IMR-90 (cell line): ENCODE measurements at regions not wholly inside any gene's neighbourhood (a gene's known extent, or its start where the extent isn't known, plus 50 kb on each side); places are given as distances from the start of the nearest gene placed in this dataset.
A peak's percentile ranks its signal among the peaks of the same experiment; 100 is the strongest.

Source experiments
- ATAC-seq: fragments of 200-7000 bp; cut with Tn5 transposase; 2 replicates; pipeline ENCODE4 v1.9.1; 2020; ENCODE audit warnings: low read depth, mild to moderate bottlenecking, moderate library complexity
- BruUV-seq: library from RNA; stranded (reverse); fragments of 400-500 nt; replicated peaks from 2 replicates; lab custom pipeline; 2021; lab: Mats Ljungman, UMichigan
- CTCF ChIA-PET: fragments of 300-600 bp; formaldehyde crosslinking; extraction: SDS; loops from one replicate; lab custom pipeline; 2021; ENCODE audit warnings: antibody characterized with exemption; lab: Yijun Ruan, JAX
- POLR2A ChIA-PET: fragments of 300-600 bp; sonication (Branson Sonifier 250); formaldehyde crosslinking; loops from one replicate; lab custom pipeline; 2022; ENCODE audit warnings: antibody characterized with exemption; ENCODE audit not compliant: unreplicated experiment; lab: Charles Lee
- DNase-seq: peaks from one replicate; pipeline ENCODE4 v3.0.0; 2013
- H2AFZ ChIP-seq: replicated peaks from 2 replicates; pipeline ENCODE3; 2013; ENCODE audit warnings: low read length, mild to moderate bottlenecking; ENCODE audit not compliant: poor library complexity
- H2AK5ac ChIP-seq: 2 replicates; pipeline ENCODE4 v1.6.1; 2013; ENCODE audit warnings: low read depth, low read length, inconsistent platforms
- H2AK9ac ChIP-seq: replicated peaks from 2 replicates; pipeline ENCODE3; 2013; ENCODE audit warnings: mild to moderate bottlenecking, low read depth, low read length, moderate library complexity; ENCODE audit not compliant: poor library complexity
- H2BK120ac ChIP-seq: 2 replicates; pipeline ENCODE4 v1.6.1; 2013; ENCODE audit warnings: low read depth, low read length, inconsistent platforms
- H2BK15ac ChIP-seq: 3 replicates; pipeline ENCODE4 v1.6.1; 2013; ENCODE audit warnings: low read depth, low read length, inconsistent platforms
- H2BK20ac ChIP-seq: 2 replicates; pipeline ENCODE4 v1.6.1; 2013; ENCODE audit warnings: low read depth, mild to moderate bottlenecking, inconsistent platforms, low read length, moderate library complexity
- H2BK5ac ChIP-seq: 2 replicates; pipeline ENCODE4 v1.6.1; 2013; ENCODE audit warnings: mild to moderate bottlenecking, low read depth, low read length, inconsistent platforms; ENCODE audit not compliant: poor library complexity, severe bottlenecking
- H3K14ac ChIP-seq: replicated peaks from 2 replicates; pipeline ENCODE4 v1.6.1; 2013; ENCODE audit warnings: low read depth, low read length, inconsistent platforms
- H3K18ac ChIP-seq: 2 replicates; pipeline ENCODE4 v1.6.1; 2013; ENCODE audit warnings: low read depth, low read length, control low read depth
- H3K23ac ChIP-seq: 2 replicates; pipeline ENCODE4 v1.6.1; 2013; ENCODE audit warnings: low read depth, low read length, inconsistent platforms
- H3K27ac ChIP-seq: 2 replicates; pipeline ENCODE4 v1.5.1; 2013; ENCODE audit warnings: mild to moderate bottlenecking, control low read depth, low read length; ENCODE audit not compliant: insufficient read depth
- H3K27me3 ChIP-seq: 2 replicates; pipeline ENCODE4 v1.6.1; 2013; ENCODE audit warnings: low read length; ENCODE audit not compliant: control insufficient read depth, insufficient read depth
- H3K36me3 ChIP-seq: 2 replicates; pipeline ENCODE4 v1.6.1; 2013; ENCODE audit warnings: low read length, mixed read lengths; ENCODE audit not compliant: control insufficient read depth, insufficient read depth
- H3K4ac ChIP-seq: 2 replicates; pipeline ENCODE4 v1.6.1; 2013; ENCODE audit warnings: low read depth, low read length, inconsistent platforms
- H3K4me1 ChIP-seq: 2 replicates; pipeline ENCODE4 v1.6.1; 2013; ENCODE audit warnings: low read length, mixed read lengths; ENCODE audit not compliant: control insufficient read depth, insufficient read depth
- H3K4me2 ChIP-seq: 2 replicates; pipeline ENCODE4 v1.6.1; 2013; ENCODE audit warnings: low read depth, mild to moderate bottlenecking, control low read depth, low read length, moderate library complexity
- H3K4me3 ChIP-seq: 2 replicates; pipeline ENCODE4 v1.5.1; 2013; ENCODE audit warnings: low read depth, mild to moderate bottlenecking, control low read depth, low read length, moderate library complexity; ENCODE audit not compliant: insufficient read depth
- H3K56ac ChIP-seq: 2 replicates; pipeline ENCODE4 v1.6.1; 2013; ENCODE audit warnings: low read length, inconsistent platforms; ENCODE audit not compliant: insufficient read depth; ENCODE audit errors: extremely low read depth
- H3K79me1 ChIP-seq, 2 experiments: 2 replicates each; pipeline ENCODE4 v1.6.1; 2013; ENCODE audit warnings: low read length in 2 of 2, inconsistent platforms in 1 of 2, low read depth in 1 of 2
- H3K9ac ChIP-seq: 2 replicates; pipeline ENCODE4 v1.6.1; 2013; ENCODE audit warnings: low read depth, low read length, control low read depth
- H3K9me1 ChIP-seq: 2 replicates; pipeline ENCODE4 v1.6.1; 2013; ENCODE audit warnings: low read length, inconsistent platforms; ENCODE audit not compliant: insufficient read depth
- H3K9me3 ChIP-seq: 2 replicates; pipeline ENCODE4 v1.6.1; 2013; ENCODE audit warnings: low read length; ENCODE audit not compliant: control insufficient read depth, insufficient read depth
- H4K20me1 ChIP-seq: 2 replicates; pipeline ENCODE4 v1.6.1; 2013; ENCODE audit warnings: low read length, inconsistent platforms; ENCODE audit not compliant: insufficient read depth
- H4K5ac ChIP-seq: 2 replicates; pipeline ENCODE4 v1.6.1; 2013; ENCODE audit warnings: mild to moderate bottlenecking, low read depth, low read length, control low read depth
- H4K8ac ChIP-seq, 2 experiments: 2 replicates each; pipeline ENCODE4 v1.6.1; 2013; ENCODE audit warnings: low read depth in 2 of 2, low read length in 2 of 2, control low read depth in 1 of 2, inconsistent platforms in 1 of 2
- H4K91ac ChIP-seq: 2 replicates; pipeline ENCODE4 v1.6.1; 2013; ENCODE audit warnings: low read depth, low read length, inconsistent platforms; ENCODE audit not compliant: insufficient read depth
- CEBPB ChIP-seq: IDR thresholded peaks from 2 replicates; pipeline ENCODE4 v1.6.1; 2012; ENCODE audit warnings: low read depth, low read length, improper control_type of control experiment
- CHD1 ChIP-seq: IDR thresholded peaks from 2 replicates; pipeline ENCODE4 v1.6.1; 2012; ENCODE audit warnings: low read depth, low read length, improper control_type of control experiment
- ELK1 ChIP-seq: fragments of 150-350 bp; IDR thresholded peaks from 2 replicates; pipeline ENCODE4 v1.6.1; 2016; ENCODE audit warnings: low read depth, mild to moderate bottlenecking, low read length, moderate library complexity, borderline replicate concordance
- NFE2L2 ChIP-seq: fragments of 150-350 bp; IDR thresholded peaks from 2 replicates; pipeline ENCODE4 v1.6.1; 2016; ENCODE audit warnings: low read depth, mild to moderate bottlenecking, low read length
- RAD21 ChIP-seq: IDR thresholded peaks from 2 replicates; pipeline ENCODE4 v1.6.1; 2012; ENCODE audit warnings: low read length, improper control_type of control experiment
- RCOR1 ChIP-seq: IDR thresholded peaks from 2 replicates; pipeline ENCODE4 v1.6.1; 2012; ENCODE audit warnings: mild to moderate bottlenecking, low read length, improper control_type of control experiment; ENCODE audit not compliant: insufficient replicate concordance
- SMC3 ChIP-seq: fragments of 150-350 bp; IDR thresholded peaks from 2 replicates; pipeline ENCODE4 v1.6.1; 2016; ENCODE audit warnings: low read depth, mild to moderate bottlenecking, antibody characterized with exemption, low read length, moderate library complexity
- WGBS, 2 experiments: methylation state at CpG; one replicate each; pipeline versions ENCODE4 v1.1.5 to v1.1.7; 2013; ENCODE audit warnings: missing lambda C conversion rate in 2 of 2; ENCODE audit not compliant: insufficient read length in 1 of 2; ENCODE audit errors: extremely low coverage in 2 of 2; 5-methylcytosine and 5-hydroxymethylcytosine counted together
- dilution Hi-C: fragments of 300-500 bp; cut with HindIII; formaldehyde crosslinking; loops from one replicate; pipeline ENCODE4 v1.14.3; 2018; ENCODE audit warnings: low sequenced_read_pairs; ENCODE audit not compliant: unreplicated experiment
- in situ Hi-C: fragments of 300-500 bp; cut with MboI; formaldehyde crosslinking; loops from 3 replicates; pipeline ENCODE4 v1.14.3; 2019; ENCODE audit warnings: low sequenced_read_pairs, inconsistent platforms, mixed read lengths
- intact Hi-C: fragments of 100-400 bp; cut with micrococcal nuclease; formaldehyde crosslinking; loops from 2 replicates; pipeline ENCODE4 v1.10.0; 2022

- H3K4me1 ChIP-seq, result peaks cover 18% of the 10 kb centered on the region
- no peaks in the 10 kb centered on the region for H3K27me3 ChIP-seq
- H3K18ac ChIP-seq, result peak overlapping the region; percentile 81
- WGBS, 2 experiments, result no CpG with 5 or more reads among the region's 6 CpGs
- no peak overlapping the region for H3K56ac ChIP-seq
- H4K20me1 ChIP-seq, result no peaks in the 10 kb centered on the region
- no peak overlapping the region; the same call in 1 of the 2 replicates for H3K14ac ChIP-seq
- ChIA-PET CTCF (no interaction called here), POLR2A (no interaction called here)
- no peak overlapping the region for H3K23ac ChIP-seq
- H3K9ac ChIP-seq, result no peak overlapping the region
- H3K27ac ChIP-seq, result 0 out of 2 replicates have a peak overlapping the region, but pooled peaks have one; percentile 14
- TF ChIP-seq SMC3 (no peak), CEBPB (no peak), NFE2L2 (no peak), RAD21 (no peak), RCOR1 (no peak), ELK1 (no peak), CHD1 (no peak)
- H3K79me1 ChIP-seq, result no peaks in the 10 kb centered on the region
- in situ Hi-C loops (loop anchor here (10.0 kb wide), 2 partner anchors 422 to 642 kb away; partner anchors contain the start of gene BMP4), dilution Hi-C loops (no loop called here), intact Hi-C loops (no loop called here)
- ATAC-seq (no peak), DNase-seq (no peak)
- no TSS peak for BruUV-seq
- no peak overlapping the region for H3K4me2 ChIP-seq
- no peaks in the 10 kb centered on the region for H3K36me3 ChIP-seq
- peak overlapping the region in 1 of 2 experiments; percentile 53; a peak in 1 of 4 replicates for H4K8ac ChIP-seq
- H4K5ac ChIP-seq, result peak overlapping the region; percentile 87
- H3K9me3 ChIP-seq, result no peaks in the 10 kb centered on the region
- peak overlapping the region; percentile 80 for H2BK120ac ChIP-seq
- peak overlapping the region; percentile 68 for H4K91ac ChIP-seq
- H3K4me3 ChIP-seq, result no peak overlapping the region
- peak overlapping the region; percentile 46 for H2AFZ ChIP-seq
- H2BK5ac ChIP-seq, result no peak overlapping the region
- peak overlapping the region; percentile 41; the same call in 1 of the 2 replicates for H2AK5ac ChIP-seq
- H2BK15ac ChIP-seq, result peak overlapping the region; percentile 78; the same call in 2 of the 3 replicates
- H2BK20ac ChIP-seq, result peak overlapping the region; percentile 76
- H3K9me1 ChIP-seq, result peaks cover 5% of the 10 kb centered on the region; the same call in 1 of the 2 replicates
- H3K4ac ChIP-seq, result peak overlapping the region; percentile 68
- no peak overlapping the region for H2AK9ac ChIP-seq
These were observed 379.7 kb upstream of the DDHD1 start for GRCh38 chr14:53532853-53533252.
